ENCODE measurements at regions not wholly inside any gene's neighbourhood (a gene's known extent, or its start where the extent isn't known, plus 50 kb on each side); places are given as distances from the start of the nearest gene placed in this dataset.

- ChIA-PET CTCF (no interaction called here), POLR2A (no interaction called here)
- TF ChIP-seq CTCF (IDR thresholded peaks at IDR 0.05; ENCODE audit: insufficient read depth, low read length, missing control alignments), result no peak
Observed at GRCh38 chr2:144233317-144233716, 286.6 kb downstream of the ZEB2 start.

GRCh38 chr2:144230448-144231085 is 289.4 kb downstream of the ZEB2 start:
- CTCF ChIA-PET, result no interaction called here
- POLR2A ChIA-PET, result no interaction called here
- no peak for DNase-seq (ENCODE audit: low read depth, low spot score)

More at GRCh38 chr2:144233317-144233716, 286.6 kb downstream of the ZEB2 start:
- no peak overlapping the region for H3K4me3 ChIP-seq (ENCODE audit: low read depth, low read length)
- no peak for DNase-seq (ENCODE audit: low read depth, low spot score)

GRCh38 chr2:144230033-144230432 is 289.9 kb downstream of the ZEB2 start:
- ChIA-PET POLR2A (no interaction called here), CTCF (no interaction called here)
- H3K4me3 ChIP-seq (ENCODE audit: low read depth, low read length), result no peak overlapping the region
- DNase-seq (ENCODE audit: low read depth, low spot score), result no peak
- no peak for TF ChIP-seq CTCF (IDR thresholded peaks at IDR 0.05; ENCODE audit: insufficient read depth, low read length, missing control alignments)

More at GRCh38 chr2:144230448-144231085, 289.4 kb downstream of the ZEB2 start:
- no peak overlapping the region for H3K4me3 ChIP-seq (ENCODE audit: low read depth, low read length)
- no peak for TF ChIP-seq CTCF (IDR thresholded peaks at IDR 0.05; ENCODE audit: insufficient read depth, low read length, missing control alignments)

GRCh38 chr2:144229296-144229695 is 290.6 kb downstream of the ZEB2 start:
- no peak for TF ChIP-seq CTCF (IDR thresholded peaks at IDR 0.05; ENCODE audit: insufficient read depth, low read length, missing control alignments)
- ChIA-PET CTCF (no interaction called here), POLR2A (no interaction called here)
- no peak overlapping the region for H3K4me3 ChIP-seq (ENCODE audit: low read depth, low read length)
- DNase-seq (ENCODE audit: low read depth, low spot score), result no peak

GRCh38 chr2:144227427-144228105 is 292.4 kb downstream of the ZEB2 start:
- TF ChIP-seq CTCF (IDR thresholded peaks at IDR 0.05; ENCODE audit: insufficient read depth, low read length, missing control alignments), result no peak
- ChIA-PET CTCF (no interaction called here), POLR2A (no interaction called here)
- DNase-seq (ENCODE audit: low read depth, low spot score), result no peak
- H3K4me3 ChIP-seq (ENCODE audit: low read depth, low read length), result no peak overlapping the region

GRCh38 chr2:144225076-144225475 is 294.8 kb downstream of the ZEB2 start:
- ChIA-PET POLR2A (no interaction called here), CTCF (no interaction called here)
- DNase-seq (ENCODE audit: low read depth, low spot score), result no peak
- no peak overlapping the region for H3K4me3 ChIP-seq (ENCODE audit: low read depth, low read length)
- TF ChIP-seq CTCF (IDR thresholded peaks at IDR 0.05; ENCODE audit: insufficient read depth, low read length, missing control alignments), result no peak

Measured in AG04449 (cell line).